HG02938 (cell line): ENCODE measurements at regions not wholly inside any gene's neighbourhood (a gene's known extent, or its start where the extent isn't known, plus 50 kb on each side); places are given as distances from the start of the nearest gene placed in this dataset.
A peak's percentile ranks its signal among the peaks of the same experiment; 100 is the strongest.

Experiments used
- ATAC-seq: cut with Tn5 transposase; IDR thresholded peaks from one replicate; pipeline ENCODE4 v1.9.1; 2021; ENCODE audit warnings: mild to moderate bottlenecking, moderate library complexity; ENCODE audit not compliant: unreplicated experiment

- no peak for ATAC-seq
Measured at GRCh38 chr6:164130585-164130984, 716.1 kb downstream of the QKI start.

- ATAC-seq: no peak
Measured at GRCh38 chr6:164130151-164130550, 715.6 kb downstream of the QKI start.

DNA sequence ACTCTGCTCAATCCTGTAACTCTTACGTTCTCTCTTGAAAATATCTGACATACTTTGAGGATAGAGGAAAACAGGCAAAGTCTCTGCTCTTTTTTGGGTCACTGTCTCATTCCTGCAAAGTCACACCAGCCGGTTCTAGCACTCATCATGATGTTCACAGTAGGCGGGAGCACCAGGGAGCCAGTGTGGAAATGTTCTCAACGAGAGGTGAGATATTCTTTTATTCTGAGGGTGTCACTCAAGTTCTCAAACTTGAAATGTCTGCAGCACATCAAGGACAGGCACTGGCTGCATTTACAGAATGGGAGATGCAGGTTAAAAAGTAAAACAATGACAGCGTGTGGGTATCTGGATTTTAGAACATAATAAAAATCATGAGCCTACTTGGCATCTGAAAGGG is 714.7 kb downstream of the QKI start:
- no peak for ATAC-seq

DNA sequence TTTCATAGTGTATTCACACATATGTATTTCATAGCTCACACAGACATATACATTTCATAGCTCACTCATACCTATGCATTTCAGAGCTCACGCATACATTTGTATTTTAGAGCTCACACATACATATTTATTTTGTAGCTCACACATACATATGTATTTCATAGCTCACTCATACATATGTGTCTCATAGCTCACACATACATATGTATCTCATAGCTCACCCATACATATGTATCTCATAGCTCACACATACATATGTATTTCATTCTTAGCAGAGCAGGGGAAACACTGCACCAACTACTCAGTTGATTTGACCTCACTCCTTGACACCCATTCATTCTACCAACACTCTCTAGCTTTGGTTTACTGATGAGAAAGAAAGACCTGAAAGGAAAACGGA is 713.6 kb downstream of the QKI start:
- no peak for ATAC-seq

DNA sequence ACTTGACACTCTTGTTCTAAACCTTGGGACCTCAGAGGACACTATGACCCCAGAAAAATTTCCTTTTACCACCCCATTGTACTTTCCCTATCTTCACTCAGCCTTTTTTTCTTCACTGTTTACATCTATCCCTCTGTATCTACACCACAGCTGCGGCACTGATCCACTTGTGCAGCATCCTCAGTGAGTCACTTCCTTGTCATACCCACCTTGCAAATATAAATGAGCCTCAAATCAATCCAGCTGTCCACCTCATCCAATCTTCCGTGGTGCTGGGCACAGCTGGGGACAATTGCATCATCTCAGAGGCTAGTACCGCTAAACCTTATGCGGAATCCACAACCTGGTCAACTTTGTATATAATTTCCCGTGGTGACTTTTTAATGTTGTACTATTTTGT is 710.5 kb downstream of the QKI start:
- ATAC-seq: no peak

- ATAC-seq: no peak
Measured at GRCh38 chr6:164124473-164124872, 710.0 kb downstream of the QKI start.

GRCh38 chr6:164122109-164122508 is 707.6 kb downstream of the QKI start:
- no peak for ATAC-seq

GRCh38 chr6:164121527-164121926 is 707.0 kb downstream of the QKI start:
- ATAC-seq: no peak

- ATAC-seq: no peak
Measured at GRCh38 chr6:164114651-164115050, 700.1 kb downstream of the QKI start.

GRCh38 chr6:164114051-164114450 is 699.5 kb downstream of the QKI start:
- no peak for ATAC-seq

DNA sequence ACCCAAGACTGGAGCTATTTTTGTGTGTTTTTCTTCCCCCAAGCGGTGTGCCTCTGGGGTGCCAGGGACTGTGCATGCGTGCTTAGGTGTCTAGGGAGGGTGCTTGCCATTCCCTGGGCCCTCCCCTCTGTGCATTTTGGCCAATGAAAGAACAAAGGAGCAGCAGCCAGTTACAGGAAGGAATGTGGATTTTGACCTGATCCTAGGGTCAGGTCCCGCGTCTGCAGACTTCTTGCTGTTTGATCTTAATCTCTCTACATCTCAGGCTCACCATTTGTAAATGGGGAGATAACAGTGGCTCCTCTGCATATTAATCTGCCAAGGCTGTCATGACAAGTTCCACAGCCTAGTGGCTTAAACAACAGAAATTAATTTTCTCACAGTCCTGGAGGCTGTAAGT is 699.1 kb downstream of the QKI start:
- ATAC-seq: no peak

DNA sequence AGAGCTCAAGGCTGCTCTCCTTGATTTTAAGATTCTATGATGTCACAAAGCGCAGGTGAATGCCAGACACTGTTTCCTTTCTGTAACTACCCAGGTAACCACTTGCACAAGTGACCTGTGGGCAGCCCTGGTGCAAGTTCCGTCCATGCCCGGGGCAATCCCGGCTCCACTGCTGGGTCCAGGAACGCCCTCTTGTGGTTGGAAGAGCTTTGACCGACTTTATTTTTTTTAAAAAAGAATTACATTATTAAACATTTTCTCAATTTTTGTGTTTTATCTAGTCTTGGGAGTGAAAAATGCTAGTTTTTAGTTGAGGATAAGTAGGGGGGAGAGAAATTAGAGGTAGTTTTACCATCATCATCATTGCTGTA is 695.2 kb downstream of the QKI start:
- ATAC-seq: no peak

GRCh38 chr6:164108869-164109769 is 694.6 kb downstream of the QKI start:
- peak; percentile 61 for ATAC-seq

- ATAC-seq: no peak
Measured at GRCh38 chr6:164108092-164108491, 693.6 kb downstream of the QKI start.

DNA sequence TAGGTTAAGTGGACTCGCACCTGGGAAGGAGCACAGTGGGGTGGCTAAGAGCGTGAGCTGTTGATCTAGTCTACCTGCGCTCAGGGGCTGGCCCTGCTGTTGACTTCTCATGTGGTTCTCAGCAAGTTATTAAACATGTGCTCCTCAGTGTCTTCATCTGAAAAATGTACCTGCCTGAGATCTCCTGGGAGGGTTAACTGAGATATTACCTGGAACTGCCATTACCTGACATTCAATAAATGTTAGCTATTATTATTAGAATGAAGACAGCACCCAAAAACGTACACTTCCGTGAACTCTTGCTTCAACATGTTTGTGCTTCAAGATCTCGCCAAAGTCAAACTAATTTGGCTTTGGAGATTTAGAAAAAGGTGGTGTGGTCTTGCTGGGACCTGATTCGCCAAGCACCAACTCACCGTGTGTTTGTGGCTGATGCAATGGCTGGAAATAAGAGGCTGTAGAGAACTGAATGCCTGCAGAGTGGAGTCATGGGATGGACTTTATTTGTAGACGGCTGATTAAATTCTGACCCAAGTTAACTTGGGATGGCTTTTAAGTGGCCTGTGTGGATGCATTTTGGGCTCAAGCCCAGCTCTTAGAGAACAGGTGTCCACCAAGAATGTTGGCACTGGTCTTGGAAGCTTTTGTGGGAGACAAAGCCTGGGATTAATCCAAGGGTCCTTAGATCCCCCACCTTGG is 692.9 kb downstream of the QKI start:
- no peak for ATAC-seq

GRCh38 chr6:164106345-164106769 is 691.8 kb downstream of the QKI start:
- ATAC-seq: no peak

DNA sequence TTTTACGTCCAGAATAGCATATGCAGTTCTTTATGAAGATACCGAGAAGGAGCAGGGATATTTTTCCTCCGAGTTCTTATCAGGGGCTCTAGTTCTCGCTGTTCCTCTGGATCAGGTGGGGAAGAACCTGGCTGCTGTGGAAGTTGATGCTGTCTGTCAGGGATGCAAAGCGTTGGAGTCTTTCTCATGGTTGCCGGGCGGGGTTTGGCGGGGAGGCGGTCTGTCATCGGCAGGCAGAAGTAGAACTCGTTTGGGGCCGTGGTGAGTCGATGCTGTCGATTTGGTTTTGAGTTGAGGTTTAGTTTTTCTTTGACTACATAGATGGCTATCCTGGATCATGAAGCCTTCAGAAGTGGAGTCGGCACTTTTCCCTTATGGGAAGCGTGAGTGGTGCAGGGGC is 691.2 kb downstream of the QKI start:
- ATAC-seq: no peak

GRCh38 chr6:164104432-164104831 is 689.9 kb downstream of the QKI start:
- ATAC-seq: no peak

GRCh38 chr6:164102693-164103092 is 688.2 kb downstream of the QKI start:
- ATAC-seq: no peak

DNA sequence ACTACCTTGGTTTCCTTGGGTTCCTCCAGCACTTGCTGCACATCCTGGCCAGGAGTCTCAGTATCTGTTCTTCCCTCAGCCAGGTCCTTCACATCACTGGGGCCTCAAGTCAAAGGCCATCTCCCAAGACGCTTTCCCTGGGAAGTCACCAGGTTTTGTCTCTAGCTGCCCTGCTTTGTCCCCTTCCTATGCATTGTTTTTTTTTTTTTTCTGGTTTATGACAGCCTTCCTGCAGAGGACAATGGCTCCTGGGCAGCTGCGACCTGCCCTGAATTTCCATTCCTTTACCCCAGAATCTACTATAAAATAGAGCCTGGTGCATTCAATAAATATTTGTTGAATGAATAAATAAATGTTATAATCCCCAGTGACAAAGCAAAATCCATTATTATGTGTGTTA is 687.3 kb downstream of the QKI start:
- ATAC-seq: no peak

DNA sequence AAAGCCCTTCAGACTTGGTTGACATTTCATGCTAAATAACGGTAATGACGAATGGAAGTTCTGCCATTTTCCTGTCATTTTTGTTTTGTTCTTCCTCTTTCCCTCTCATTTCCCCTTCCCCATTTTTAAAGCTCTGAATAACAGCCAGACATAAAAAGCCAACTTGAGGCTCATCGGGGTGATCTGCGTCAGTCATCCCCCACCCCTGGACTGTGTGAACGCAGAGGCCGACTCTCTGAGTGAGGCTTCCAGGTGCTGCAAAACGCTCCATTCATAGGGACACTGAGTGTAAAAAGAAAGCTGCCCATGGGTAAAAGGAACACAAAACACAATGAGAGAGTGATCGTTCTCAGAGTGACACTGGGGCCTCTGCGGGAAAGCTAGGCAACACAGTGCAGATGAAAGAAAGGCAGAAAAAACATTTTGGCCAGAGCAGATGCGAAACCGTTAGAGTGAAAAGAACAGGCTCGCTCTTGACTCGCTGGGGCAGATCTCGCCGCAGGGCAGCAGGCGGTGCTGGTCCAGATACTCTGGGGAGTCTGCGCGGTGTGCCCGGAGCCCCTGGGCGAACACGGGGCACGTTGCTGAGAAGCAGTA is 684.8 kb downstream of the QKI start:
- no peak for ATAC-seq

GRCh38 chr6:164098857-164099267 is 684.3 kb downstream of the QKI start:
- ATAC-seq: no peak
